GM12878 (cell line): ENCODE measurements at regions not wholly inside any gene's neighbourhood (a gene's known extent, or its start where the extent isn't known, plus 50 kb on each side); places are given as distances from the start of the nearest gene placed in this dataset.

Experiments
- BCL11A ChIP-seq: IDR thresholded peaks from 2 replicates; pipeline ENCODE4 v1.6.1; 2011; ENCODE audit warnings: low read depth, low read length
- CBX5 ChIP-seq: sonication (generic); IDR thresholded peaks from 2 replicates; pipeline ENCODE4 v1.6.1; 2016; ENCODE audit warnings: low read depth, moderate library complexity, mild to moderate bottlenecking, inconsistent platforms
- E2F8 ChIP-seq: fragments of 450-650 bp; IDR thresholded peaks from 2 replicates; pipeline ENCODE4 v1.6.1; 2018; ENCODE audit warnings: mild to moderate bottlenecking, low read depth, moderate library complexity; ENCODE audit not compliant: partially characterized antibody
- KDM1A ChIP-seq: fragments of 200-600 bp; sonication (generic); IDR thresholded peaks from 2 replicates; pipeline ENCODE4 v1.6.1; 2016; ENCODE audit warnings: borderline replicate concordance
- MEF2B ChIP-seq: fragments of 450-650 bp; IDR thresholded peaks from 2 replicates; pipeline ENCODE4 v1.6.1; 2018; ENCODE audit warnings: mild to moderate bottlenecking, moderate library complexity; ENCODE audit not compliant: partially characterized antibody, poor library complexity, severe bottlenecking
- POLR2AphosphoS5 ChIP-seq: IDR thresholded peaks from 2 replicates; pipeline ENCODE4 v1.6.1; 2011; ENCODE audit warnings: mild to moderate bottlenecking, low read length, inconsistent platforms
- POU2F2 ChIP-seq: IDR thresholded peaks from 3 replicates; pipeline ENCODE4 v1.6.1; 2011; ENCODE audit warnings: low read depth, mild to moderate bottlenecking, low read length, borderline replicate concordance
- SKIL ChIP-seq: fragments of 450-650 bp; IDR thresholded peaks from 2 replicates; pipeline ENCODE4 v1.6.1; 2017; ENCODE audit warnings: mild to moderate bottlenecking, low read depth, inconsistent platforms; ENCODE audit not compliant: poor library complexity, severe bottlenecking
- SP1 ChIP-seq: IDR thresholded peaks from one replicate; pipeline ENCODE4 v1.6.1; 2011; ENCODE audit warnings: low read depth, low read length
- YBX1 ChIP-seq: fragments of 450-650 bp; IDR thresholded peaks from 2 replicates; pipeline ENCODE4 v1.6.1; 2016; ENCODE audit warnings: antibody characterized with exemption
- ZBTB40 ChIP-seq: fragments of 450-650 bp; IDR thresholded peaks from 2 replicates; pipeline ENCODE4 v1.6.1; 2016; ENCODE audit warnings: mild to moderate bottlenecking, moderate library complexity, borderline replicate concordance
- TF ChIP-seq, protein P1 (sequence below): fragments of 450-650 bp; formaldehyde crosslinking; IDR thresholded peaks from 2 replicates; pipeline ENCODE4 v1.5.0; 2022; ENCODE audit warnings: mild to moderate bottlenecking, missing genetic modification characterization
- TF ChIP-seq, protein P2 (sequence below): IDR thresholded peaks from 2 replicates; pipeline ENCODE4 v1.6.1; 2012; ENCODE audit warnings: low read depth, low read length, improper control_type of control experiment
- TF ChIP-seq, protein P3 (sequence below): IDR thresholded peaks from 2 replicates; pipeline ENCODE4 v1.6.1; 2011; ENCODE audit warnings: borderline replicate concordance, low read depth, mild to moderate bottlenecking, moderate library complexity, low read length; ENCODE audit not compliant: insufficient read depth, poor library complexity, severe bottlenecking

DNA sequence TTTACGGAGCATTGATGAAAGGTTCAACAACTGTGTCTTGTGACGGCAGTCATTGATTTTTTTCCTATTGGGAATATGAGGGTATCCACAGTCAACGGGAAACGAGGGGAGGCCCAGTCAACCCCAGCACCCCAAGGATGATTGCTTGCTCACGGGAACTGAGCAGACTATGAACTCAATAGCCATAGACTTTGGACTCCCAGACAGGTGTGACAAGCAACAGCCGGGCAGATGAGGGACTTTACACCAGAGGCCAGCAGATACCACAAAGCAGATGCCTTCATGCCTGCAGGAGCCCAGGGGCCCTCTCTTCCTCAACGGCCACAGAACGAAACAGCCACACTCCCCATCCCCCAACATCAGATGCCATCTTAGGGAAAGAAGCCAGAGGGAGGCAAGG lies 80.3 kb upstream of the FLT1 start (continued):
- TF ChIP-seq ZBTB40, result no peak
- TF ChIP-seq SKIL, result no peak
- TF ChIP-seq E2F8, result no peak
- no peak for TF ChIP-seq BCL11A
- no peak for TF ChIP-seq POLR2AphosphoS5
- no peak for TF ChIP-seq POU2F2
- TF ChIP-seq, protein P1, sequence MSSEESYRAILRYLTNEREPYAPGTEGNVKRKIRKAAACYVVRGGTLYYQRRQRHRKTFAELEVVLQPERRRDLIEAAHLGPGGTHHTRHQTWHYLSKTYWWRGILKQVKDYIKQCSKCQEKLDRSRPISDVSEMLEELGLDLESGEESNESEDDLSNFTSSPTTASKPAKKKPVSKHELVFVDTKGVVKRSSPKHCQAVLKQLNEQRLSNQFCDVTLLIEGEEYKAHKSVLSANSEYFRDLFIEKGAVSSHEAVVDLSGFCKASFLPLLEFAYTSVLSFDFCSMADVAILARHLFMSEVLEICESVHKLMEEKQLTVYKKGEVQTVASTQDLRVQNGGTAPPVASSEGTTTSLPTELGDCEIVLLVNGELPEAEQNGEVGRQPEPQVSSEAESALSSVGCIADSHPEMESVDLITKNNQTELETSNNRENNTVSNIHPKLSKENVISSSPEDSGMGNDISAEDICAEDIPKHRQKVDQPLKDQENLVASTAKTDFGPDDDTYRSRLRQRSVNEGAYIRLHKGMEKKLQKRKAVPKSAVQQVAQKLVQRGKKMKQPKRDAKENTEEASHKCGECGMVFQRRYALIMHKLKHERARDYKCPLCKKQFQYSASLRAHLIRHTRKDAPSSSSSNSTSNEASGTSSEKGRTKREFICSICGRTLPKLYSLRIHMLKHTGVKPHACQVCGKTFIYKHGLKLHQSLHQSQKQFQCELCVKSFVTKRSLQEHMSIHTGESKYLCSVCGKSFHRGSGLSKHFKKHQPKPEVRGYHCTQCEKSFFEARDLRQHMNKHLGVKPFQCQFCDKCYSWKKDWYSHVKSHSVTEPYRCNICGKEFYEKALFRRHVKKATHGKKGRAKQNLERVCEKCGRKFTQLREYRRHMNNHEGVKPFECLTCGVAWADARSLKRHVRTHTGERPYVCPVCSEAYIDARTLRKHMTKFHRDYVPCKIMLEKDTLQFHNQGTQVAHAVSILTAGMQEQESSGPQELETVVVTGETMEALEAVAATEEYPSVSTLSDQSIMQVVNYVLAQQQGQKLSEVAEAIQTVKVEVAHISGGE (CRISPR knock-in tag), result no peak
- TF ChIP-seq, protein P2, sequence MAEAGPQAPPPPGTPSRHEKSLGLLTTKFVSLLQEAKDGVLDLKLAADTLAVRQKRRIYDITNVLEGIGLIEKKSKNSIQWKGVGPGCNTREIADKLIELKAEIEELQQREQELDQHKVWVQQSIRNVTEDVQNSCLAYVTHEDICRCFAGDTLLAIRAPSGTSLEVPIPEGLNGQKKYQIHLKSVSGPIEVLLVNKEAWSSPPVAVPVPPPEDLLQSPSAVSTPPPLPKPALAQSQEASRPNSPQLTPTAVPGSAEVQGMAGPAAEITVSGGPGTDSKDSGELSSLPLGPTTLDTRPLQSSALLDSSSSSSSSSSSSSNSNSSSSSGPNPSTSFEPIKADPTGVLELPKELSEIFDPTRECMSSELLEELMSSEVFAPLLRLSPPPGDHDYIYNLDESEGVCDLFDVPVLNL, result no peak
- no peak for TF ChIP-seq KDM1A
- TF ChIP-seq MEF2B, result no peak
- no peak for TF ChIP-seq SP1
- TF ChIP-seq YBX1, result no peak
- TF ChIP-seq, protein P3, sequence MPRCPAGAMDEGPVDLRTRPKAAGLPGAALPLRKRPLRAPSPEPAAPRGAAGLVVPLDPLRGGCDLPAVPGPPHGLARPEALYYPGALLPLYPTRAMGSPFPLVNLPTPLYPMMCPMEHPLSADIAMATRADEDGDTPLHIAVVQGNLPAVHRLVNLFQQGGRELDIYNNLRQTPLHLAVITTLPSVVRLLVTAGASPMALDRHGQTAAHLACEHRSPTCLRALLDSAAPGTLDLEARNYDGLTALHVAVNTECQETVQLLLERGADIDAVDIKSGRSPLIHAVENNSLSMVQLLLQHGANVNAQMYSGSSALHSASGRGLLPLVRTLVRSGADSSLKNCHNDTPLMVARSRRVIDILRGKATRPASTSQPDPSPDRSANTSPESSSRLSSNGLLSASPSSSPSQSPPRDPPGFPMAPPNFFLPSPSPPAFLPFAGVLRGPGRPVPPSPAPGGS, result no peak
- TF ChIP-seq CBX5, result no peak
